Renal pelvis (tissue), 1 donor: ENCODE measurements at regions not wholly inside any gene's neighbourhood (a gene's known extent, or its start where the extent isn't known, plus 50 kb on each side); places are given as distances from the start of the nearest gene placed in this dataset.

Source experiments
- DNase-seq: peaks from one replicate; pipeline ENCODE4 v3.0.0-alpha.2; 2013

DNA sequence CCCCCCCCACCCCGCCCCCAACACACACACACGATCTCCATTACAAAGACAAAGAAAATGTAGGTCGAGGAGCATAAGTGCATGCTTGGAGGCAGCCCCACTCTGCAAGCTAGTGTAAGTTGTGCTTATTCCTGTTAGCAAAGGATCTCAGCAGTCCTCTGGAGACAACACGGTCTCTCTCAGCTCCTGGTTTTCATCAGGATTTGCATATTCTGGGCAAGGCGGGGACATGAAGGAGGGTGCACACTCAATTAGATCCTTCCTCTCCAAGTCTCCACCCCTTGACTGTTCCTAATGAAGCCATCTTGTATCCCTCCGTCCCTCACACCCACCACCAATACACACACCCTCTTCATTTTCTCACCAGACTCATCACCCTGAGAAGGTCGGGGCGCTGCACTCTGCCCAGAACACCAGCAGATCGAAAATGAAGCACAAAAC lies 63.8 kb downstream of the MRPL46 start:
- DNase-seq = no peak

DNA sequence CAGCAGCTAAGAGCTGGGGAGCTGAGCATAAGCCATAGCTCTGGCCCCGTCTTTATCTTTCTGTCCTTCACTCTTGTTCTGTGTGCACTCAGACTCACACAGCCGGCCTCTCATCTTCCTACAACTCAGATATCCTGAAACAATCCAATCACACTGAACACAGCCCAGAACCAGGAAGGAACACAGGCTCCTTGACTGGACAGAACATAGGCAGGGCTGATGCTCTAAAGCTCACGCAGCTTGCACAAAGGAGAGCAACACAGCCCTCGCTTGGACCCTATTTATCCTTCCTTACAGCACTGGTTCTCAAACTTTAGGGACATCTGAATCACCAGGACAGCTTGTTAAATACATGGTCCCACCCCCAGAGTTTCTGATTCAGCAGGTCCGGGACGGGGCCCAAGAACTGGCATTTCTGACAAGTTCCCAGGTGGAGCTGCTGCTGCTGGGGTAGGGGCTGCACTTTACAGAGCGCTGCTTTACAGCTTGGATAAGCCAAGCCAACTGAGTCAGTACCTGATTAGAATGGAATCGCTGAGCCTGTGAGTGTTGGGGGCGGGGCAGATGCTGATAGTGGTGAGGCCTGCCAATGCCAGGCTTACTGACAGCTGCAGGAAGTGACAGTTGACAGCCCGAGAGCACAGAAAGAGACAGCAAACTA lies 65.1 kb downstream of the MRPL46 start:
- no peak for DNase-seq

DNA sequence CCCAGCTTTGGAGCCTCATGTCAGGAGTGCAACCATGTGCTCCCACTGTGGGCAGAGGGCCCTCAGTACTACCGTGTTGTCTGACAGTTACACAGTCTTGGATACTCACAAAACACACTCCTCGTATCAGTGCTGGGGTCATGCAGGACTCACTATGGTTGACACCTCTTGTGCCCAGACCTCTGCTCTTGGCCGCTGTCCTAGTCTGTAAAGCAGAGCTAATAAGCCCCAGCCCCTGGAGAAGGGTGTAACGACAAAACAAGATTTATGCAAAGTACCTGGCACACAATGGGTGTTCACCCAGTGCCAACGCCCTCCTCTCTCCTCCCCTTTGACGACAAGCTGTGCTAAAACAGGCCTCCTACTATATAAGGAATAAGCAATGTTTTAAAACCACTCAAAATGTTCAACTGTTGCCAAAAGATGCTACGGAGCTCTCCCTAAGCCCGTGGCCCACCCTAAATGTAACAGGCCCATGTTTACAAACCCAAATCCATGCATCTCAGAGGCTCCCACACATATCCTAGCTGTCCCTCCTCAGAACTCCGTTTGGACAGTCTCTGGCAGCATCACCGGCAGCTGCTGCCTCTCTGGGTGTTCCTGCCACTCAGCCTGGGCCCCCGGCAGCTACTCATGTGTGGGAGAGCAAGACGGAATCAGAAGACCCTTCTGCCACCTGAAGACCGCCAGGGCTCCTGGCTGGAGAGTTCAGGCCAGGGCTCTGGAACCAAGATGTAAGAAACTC lies 65.8 kb downstream of the MRPL46 start:
- DNase-seq = no peak

DNA sequence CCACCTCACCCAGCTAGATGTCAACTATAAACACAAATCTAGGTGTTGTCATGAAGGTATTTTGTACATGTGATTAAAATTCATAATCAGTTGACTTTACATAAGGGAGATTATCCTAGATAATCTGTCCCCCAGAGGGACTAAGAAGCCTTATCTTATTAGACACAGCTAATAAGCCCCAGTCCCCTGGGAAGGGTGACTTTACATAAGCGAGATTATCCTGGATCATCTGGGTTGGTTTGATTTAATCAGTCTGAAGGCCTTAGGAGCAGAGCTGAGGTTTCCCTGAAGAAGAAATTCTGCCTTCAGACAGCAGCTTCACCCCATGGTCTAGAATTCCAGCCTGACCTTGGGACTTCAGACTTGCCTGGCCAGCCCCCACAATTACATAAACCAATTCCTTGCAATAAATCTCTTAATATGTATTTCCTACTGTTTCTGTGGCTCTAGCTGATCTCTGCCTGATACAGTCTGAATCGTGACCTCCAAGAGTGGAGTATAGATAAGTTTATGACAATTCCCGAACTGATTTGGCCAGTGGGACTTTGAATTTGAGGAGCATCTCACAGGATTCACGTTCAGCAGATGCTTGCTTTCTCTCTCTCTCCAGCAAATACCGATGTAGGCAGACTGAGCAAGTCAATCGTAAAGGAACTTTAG lies 66.5 kb downstream of the MRPL46 start:
- no peak for DNase-seq

DNA sequence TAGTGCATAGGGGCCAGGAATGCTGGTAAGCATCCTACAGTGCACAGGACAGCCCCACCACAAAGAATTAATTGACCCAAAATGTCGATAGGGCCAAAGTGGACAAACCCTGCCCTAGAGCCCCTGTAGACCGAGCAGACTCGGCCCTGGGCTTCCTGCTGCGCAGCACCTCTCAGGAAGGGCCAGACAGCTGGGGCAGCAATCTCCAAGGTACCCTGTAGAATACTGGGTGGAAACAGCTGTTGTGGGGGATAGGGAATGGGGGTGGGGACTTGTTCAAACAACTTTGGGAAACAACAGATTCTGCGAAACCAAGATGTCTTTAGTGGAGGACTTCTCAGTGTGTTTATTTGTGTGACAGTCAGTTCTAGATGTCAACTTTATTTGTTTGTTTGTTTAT lies 67.1 kb downstream of the MRPL46 start:
- no peak for DNase-seq

DNA sequence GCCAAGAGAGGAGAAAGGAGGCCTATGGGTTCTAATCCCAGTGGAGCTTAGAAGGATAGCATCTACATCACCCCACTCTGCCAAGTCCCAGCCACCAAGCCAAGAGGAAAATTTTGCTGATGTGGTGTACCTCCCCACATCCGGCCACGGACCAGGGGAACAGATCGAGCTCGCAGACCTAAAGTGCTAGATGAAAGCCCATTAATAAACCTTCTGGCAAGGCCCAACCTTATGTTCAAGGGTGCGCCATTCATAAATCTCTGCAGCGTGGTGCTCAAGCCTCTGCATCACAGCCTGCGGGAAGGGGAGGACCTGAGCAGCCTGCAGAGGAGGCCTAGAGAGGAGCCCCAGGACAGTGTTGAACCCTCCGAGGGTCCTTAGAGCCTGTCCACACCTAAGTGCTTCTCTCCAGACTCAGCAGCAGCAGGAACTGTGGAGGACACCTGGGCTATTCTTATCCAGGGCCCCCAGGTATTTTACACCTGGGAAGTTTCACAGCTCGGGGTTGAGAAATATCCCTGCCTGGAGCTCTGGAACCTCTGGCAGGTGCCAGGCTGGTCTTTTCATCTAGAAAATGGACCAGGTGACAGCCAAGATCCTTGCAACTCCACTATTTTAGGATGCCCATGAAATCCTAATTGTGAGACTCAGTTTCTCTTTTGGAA lies 68.0 kb downstream of the MRPL46 start:
- DNase-seq = no peak

DNA sequence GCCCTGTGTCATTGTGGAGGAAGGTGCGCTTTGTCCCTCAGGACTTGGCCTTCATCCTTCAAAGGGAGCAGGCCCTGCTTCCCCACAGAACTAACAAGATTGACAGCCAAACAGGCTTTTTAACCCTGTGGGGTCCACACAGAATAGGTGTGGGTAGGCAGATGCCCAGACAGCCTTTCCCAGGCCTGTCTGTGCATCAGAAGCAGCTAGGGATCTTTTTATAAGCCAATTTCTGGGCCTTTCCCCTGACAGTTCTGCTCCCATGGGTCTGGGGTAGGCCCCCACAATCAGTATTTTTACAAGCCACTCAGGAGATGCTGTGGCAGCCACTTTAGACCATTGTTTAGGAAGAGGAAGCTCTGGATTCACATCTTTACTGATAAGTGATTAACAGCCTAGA lies 69.2 kb downstream of the MRPL46 start:
- DNase-seq = no peak

DNA sequence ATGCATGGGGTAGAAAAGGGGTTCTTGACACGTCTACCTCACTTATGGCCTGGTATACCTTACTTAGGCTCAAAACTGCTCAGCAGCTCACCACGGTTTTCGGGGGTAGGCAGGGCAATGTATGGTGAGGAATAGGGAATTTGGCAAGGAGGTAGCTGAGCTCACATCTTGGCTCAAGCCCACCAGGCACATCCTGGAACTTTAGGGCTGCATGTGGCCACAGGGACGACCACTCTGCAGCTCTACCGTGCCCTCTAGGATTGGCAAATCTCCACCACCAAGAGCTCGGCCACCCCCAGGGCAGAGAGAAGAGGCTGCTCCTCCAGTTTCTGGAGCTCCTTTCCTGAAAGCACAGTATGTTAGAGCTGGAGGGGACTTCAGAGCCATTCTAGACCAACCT lies 69.7 kb downstream of the MRPL46 start:
- DNase-seq = no peak

DNA sequence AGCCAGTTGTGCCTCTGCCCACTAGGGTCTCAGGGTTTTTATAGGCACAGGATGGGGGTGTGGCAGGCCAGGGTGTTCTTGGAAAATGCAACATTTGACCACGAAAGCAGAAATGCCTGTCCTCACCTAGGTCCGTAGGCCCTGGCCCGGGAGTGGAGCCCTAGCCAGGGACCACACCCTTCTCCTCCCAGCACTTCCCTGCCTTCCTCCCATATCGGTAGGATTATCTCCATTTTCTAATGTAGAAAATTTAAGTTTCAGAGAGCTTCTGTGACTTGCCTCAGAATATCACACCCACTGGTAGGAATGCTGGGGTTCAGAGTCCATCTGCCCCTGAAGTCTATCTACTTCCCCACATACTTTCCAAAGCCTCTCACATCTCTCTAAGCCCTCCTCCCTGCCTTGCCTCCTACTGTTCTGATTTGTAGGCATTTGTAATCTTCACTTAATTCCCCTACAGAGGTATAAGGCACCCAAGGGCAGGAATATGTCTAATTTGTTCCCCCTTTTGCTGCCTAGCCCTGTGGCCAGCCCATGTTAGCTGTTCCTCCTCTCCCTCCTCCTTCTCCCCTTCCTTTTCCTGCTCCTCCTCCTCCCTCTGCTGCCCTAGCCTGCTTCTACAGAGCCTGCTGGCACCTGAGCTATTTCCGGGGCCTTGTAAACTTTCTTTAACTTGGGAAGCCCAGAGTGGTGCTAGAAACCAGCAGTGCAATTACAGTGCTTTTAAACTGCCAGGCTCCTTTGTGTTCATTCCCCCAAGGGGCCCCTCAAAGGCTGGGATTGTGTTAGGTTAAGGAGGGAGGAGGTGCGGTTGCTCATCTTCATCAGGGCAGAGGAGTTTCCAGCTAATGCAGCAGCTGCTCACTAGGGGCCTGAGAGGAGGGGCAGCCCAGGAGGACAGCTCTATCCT lies 71.1 kb downstream of the MRPL46 start:
- DNase-seq = no peak

DNA sequence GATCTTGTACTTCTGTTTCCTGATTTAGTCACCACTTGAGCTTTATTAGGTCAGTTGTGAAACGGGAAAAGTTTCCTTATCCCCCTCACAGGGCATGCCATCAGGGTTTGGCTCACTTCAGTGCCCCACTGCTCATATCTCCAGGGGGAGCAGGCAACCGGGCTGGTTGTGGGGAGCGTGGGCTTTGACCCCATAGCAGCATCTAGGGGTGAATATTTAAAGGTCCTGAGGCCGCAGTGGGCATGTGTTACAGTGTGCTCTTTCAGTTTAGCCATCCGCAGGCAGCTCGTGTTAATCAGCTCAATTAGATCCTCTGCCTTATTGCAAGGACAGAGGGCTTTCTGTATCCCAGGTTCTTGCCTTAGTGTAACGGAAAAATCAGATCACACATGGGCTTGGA lies 71.9 kb downstream of the MRPL46 start:
- no peak for DNase-seq

DNA sequence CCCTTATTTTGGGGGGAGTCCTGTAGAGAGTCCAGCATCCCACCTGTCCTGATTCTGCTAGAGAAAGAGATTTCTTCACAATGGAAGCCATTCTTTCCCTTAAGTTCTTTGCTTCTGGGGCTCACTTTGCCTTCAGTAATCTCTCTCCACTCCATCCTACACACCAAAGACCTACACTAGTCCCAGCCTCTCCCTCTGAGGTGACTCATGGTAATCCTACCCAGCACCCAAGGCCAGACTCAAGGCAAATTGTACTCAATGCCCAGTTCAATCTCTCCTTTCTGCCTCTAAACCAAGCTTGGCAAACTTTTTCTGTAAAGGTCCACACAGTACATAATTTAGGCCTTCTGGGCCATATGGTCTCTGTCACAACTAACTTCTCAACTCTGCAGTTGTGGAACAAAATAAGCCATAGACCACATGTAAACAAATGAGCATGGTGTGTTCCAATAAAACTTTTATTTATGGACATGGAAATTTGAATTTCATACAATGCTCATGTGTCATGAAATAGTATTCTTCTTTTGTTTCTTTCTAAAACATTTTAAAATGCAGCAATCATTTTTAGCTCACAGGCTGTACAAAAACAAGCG lies 72.5 kb downstream of the MRPL46 start:
- peak; percentile 47 for DNase-seq

DNA sequence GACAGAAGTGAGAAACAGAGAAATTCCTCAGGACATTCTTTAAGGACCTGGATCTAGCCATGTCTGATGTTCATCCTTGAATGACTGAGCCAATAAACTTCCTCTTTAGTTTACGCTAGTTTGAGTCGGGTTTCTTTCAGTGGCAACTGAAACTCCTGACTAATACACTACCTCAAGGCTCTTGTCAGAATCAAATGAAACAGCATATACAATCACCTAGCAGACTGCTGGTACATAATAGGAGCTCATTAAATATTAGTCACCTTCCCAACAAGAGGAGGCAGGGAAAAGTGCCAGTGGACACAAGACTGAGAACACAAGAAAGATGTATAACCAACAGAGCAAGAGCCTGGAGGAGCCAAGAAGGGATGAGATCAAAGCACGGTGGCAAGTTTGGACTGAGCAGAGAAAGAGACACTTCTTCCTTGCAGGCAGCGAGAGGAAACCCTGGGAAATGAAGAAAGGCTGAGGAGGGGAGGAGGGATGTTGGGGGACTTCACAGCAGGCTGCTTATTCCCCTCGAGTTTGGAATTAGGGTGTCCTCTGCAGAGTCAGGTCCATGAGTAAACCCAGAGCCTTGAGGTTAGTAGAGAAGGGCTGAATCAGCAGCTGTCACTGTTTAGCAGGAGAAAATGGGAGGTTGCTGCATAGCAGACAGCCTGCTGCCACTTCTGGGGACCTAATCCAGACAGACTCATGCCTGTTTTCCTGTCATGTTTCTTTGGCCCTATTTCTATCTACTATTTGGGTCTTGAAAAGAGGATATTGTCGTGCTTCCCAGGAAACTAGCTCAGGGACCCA lies 73.3 kb downstream of the MRPL46 start:
- DNase-seq = no peak

DNA sequence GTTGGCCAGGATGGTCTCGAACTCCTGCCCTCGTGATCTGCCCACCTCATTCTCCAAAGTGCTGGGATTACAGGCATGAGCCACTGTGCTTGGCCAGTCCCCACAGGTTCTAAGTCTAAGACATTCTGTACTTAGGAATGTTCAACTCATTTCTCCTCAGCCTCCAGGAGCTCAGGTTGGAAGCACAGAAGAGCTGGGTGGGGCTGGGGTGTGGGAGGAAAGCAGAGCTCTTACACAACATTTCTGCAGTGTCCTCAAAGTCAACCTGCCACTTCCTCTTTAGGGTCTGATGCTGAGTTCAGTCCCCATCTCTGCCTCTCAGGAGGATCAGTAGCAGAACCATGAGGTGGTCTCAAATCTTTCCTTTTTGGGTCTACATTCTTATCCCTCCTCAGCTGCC lies 75.5 kb downstream of the MRPL46 start:
- no peak for DNase-seq

DNA sequence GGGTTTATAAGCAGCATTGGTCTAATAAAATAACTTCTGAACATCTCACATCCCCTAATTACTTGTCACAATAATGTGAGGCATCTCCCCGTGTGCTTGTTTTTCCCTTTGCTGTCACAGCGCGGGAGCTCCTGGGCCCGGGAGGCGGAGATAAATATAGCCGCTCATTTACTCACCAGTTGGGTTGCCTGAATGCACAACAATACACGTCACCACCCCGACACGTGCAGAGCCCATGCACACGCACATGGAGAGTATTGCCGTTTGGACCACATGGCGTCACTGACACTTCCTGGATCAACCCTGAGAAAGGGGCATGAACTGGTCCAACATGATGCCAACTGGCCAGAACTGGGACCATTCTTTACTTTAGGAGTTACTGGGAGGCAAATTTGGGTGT lies 76.2 kb downstream of the MRPL46 start:
- DNase-seq = no peak

DNA sequence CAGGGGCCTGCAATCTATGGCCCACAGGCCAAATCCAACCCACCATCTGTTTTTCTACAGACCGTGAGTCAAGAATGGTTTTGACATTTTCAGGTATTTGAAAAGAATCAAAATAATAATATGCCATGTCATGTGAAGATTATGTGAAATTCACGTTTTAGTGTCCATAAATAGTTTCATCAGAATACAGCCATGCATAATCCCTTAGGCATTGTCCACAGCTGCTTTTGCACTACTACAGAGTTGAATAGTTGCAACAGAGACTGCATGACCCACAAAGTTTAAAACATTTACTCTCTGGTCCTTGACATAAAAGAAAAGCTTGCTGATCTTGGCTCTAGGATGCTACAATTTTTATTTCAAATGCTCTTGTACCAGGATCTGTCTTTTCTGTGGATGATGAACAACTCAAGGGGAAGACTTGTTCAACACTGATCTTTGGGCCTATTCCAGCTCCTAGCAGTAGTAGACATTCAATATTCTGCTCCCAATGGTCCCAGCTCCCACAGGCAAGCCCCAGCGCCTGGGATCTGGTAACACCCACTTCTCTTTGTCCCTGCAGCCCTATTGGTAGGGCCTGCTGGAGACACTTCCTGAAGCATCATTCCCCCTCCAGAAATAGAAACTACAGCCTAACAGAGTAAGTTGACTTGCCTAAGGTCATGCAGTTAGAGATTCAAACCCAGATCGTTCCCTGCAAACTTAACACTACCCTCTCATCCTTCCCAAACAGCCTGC lies 76.9 kb downstream of the MRPL46 start:
- DNase-seq = no peak

DNA sequence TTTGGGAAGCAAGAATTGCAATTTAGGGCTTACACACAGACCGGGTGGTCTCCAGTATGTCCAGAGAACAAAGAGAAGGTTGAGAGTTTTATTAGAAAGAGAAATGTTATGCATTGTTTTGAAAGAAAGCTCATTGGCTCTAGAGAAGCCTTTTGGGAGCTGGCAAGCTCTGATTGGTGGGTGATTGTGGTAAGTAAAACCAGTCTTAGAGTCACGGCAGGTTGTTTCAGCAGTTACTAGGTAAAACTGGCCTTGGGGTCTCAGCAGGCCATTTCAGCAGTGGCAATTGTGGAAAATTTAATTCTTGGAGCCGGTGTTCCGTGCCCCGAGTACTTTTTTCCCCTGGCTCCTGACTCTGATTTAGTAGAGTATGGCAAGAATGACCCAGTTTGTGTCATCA lies 78.1 kb downstream of the MRPL46 start:
- DNase-seq = no peak

DNA sequence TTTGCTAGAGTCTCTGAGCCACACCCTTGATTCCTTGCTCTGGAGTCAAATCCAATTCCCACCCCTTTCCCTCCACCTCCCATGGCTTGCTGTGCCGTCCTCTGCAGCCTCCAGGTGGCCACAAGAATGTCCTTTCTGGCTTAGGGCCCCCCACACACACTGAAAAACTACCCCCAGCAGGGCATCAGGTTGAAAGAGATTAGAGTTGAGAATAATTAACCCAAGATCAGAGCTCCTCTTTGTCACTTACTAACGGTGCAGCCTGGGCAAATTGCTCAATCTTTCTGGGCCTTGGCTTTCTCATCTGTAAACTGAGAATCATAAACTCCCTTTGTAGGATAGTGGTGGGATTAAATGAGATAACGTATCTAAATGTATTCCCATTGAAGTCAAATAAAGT lies 78.5 kb downstream of the MRPL46 start:
- no peak for DNase-seq

DNA sequence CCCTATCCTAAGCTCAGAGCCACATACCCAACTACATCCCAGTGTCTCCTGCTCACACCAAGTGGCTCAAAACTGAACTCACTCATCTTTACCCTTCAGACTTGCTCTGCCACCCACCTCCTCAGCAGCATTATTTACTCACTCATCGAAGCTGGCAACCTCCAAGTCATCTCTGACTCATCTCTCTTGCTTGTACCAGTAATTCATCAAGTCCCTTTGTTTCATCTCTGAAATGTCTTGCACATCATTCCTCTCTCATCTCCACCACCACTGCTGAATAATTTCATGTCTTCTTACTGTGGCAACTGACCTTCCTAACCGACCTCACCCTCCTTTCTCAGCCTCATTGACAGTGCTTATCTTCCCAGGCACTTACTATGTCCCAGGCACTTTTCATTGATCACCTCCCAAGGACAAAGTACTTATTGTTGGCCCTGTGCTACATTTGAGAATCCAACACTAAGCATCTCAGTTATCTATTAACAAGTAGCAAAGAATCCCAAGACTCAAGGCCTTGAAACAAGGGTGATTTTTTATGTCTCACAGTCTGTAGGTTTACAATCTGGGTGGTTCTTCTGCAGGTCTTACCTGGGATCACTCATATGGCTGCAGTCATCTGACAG lies 82.0 kb downstream of the MRPL46 start:
- no peak for DNase-seq

DNA sequence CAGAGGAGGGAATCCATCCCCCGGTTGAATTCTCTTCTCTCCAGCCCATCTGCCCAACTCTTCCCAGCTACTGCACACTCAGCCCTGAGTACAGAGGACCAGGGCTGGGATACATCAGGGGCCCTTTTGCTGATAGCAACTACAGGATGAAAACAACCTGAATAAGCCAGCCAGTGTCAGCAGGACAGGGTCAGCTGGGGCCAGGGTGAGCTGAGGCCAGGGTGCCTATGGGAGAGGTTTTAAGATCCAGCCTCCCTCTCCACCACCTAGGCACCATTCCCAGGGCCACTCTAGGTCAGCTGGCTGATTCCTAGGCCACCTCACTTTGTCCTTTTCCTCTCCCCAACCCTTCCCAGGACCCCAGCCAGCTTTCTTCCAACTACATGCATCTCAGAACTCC lies 83.8 kb downstream of the MRPL46 start:
- no peak for DNase-seq
